Neural progenitor cell (in vitro differentiated cells): ENCODE measurements at regions not wholly inside any gene's neighbourhood (a gene's known extent, or its start where the extent isn't known, plus 50 kb on each side); places are given as distances from the start of the nearest gene placed in this dataset.

Source experiments
- DNase-seq: peaks from one replicate; pipeline ENCODE4 v3.0.0-alpha.2; 2016; ENCODE audit warnings: low spot score
- H2AFZ ChIP-seq: fragments of 200-600 bp; sonication (generic); replicated peaks from 2 replicates; pipeline ENCODE4 v1.6.1; 2016; ENCODE audit warnings: antibody characterized with exemption
- H3F3A ChIP-seq: fragments of 200-600 bp; sonication (generic); 2 replicates; pipeline ENCODE4 v1.6.1; 2016; ENCODE audit warnings: antibody characterized with exemption, low read depth
- H3K27ac ChIP-seq: fragments of 200-600 bp; sonication (generic); 2 replicates; pipeline ENCODE4 v1.5.1; 2016; ENCODE audit warnings: mild to moderate bottlenecking
- H3K27me3 ChIP-seq: fragments of 200-600 bp; sonication (generic); 2 replicates; pipeline ENCODE4 v1.6.1; 2016; ENCODE audit warnings: mild to moderate bottlenecking, moderate library complexity
- H3K36me3 ChIP-seq: fragments of 200-600 bp; sonication (generic); 2 replicates; pipeline ENCODE4 v1.5.1; 2016
- H3K4me1 ChIP-seq: fragments of 200-600 bp; sonication (generic); 2 replicates; pipeline ENCODE4 v1.6.1; 2016; ENCODE audit warnings: mixed run types
- H3K4me2 ChIP-seq: fragments of 200-600 bp; sonication (generic); 2 replicates; pipeline ENCODE4 v1.6.1; 2016
- H3K4me3 ChIP-seq: fragments of 200-600 bp; sonication (generic); 2 replicates; pipeline ENCODE4 v1.5.1; 2016
- H3K79me2 ChIP-seq: fragments of 200-600 bp; sonication (generic); 2 replicates; pipeline ENCODE4 v1.6.1; 2016; ENCODE audit warnings: low read depth
- H3K9ac ChIP-seq: fragments of 200-600 bp; sonication (generic); 2 replicates; pipeline ENCODE4 v1.6.1; 2016
- H3K9me3 ChIP-seq: fragments of 200-600 bp; sonication (generic); 2 replicates; pipeline ENCODE4 v1.5.1; 2016; ENCODE audit warnings: low read depth
- H4K20me1 ChIP-seq: fragments of 200-600 bp; sonication (generic); 2 replicates; pipeline ENCODE4 v1.6.1; 2016; ENCODE audit warnings: low read depth
- H3K27ac Mint-ChIP-seq: 3 replicates; pipeline ENCODE4 v1.8.0; 2021; ENCODE audit warnings: mixed read lengths
- H3K27me3 Mint-ChIP-seq: 2 replicates; pipeline ENCODE4 v1.8.0; 2022; ENCODE audit warnings: low read depth, mild to moderate bottlenecking, inconsistent platforms, moderate library complexity, mixed read lengths; ENCODE audit not compliant: insufficient read depth
- H3K36me3 Mint-ChIP-seq: 3 replicates; pipeline ENCODE4 v1.8.0; 2021; ENCODE audit warnings: mixed read lengths
- H3K4me1 Mint-ChIP-seq: 3 replicates; pipeline ENCODE4 v1.8.0; 2021; ENCODE audit warnings: mixed read lengths
- H3K4me3 Mint-ChIP-seq: 3 replicates; pipeline ENCODE4 v1.8.0; 2021; ENCODE audit warnings: mild to moderate bottlenecking, moderate library complexity, mixed read lengths
- H3K9me3 Mint-ChIP-seq: 3 replicates; pipeline ENCODE4 v1.8.0; 2020; ENCODE audit warnings: mixed read lengths
- EZH2 ChIP-seq: fragments of 200-600 bp; sonication (generic); IDR thresholded peaks from 2 replicates; pipeline ENCODE4 v1.6.1; 2017; ENCODE audit warnings: antibody characterized with exemption, mild to moderate bottlenecking, moderate library complexity
- EZH2phosphoT487 ChIP-seq: fragments of 200-600 bp; sonication (generic); IDR thresholded peaks from 2 replicates; pipeline ENCODE4 v1.6.1; 2017; ENCODE audit warnings: antibody characterized with exemption
- TF ChIP-seq, protein P1 (sequence below): fragments of 200-600 bp; sonication (generic); IDR thresholded peaks from 2 replicates; pipeline ENCODE4 v1.5.1; 2017; ENCODE audit warnings: antibody characterized with exemption, mild to moderate bottlenecking

DNA sequence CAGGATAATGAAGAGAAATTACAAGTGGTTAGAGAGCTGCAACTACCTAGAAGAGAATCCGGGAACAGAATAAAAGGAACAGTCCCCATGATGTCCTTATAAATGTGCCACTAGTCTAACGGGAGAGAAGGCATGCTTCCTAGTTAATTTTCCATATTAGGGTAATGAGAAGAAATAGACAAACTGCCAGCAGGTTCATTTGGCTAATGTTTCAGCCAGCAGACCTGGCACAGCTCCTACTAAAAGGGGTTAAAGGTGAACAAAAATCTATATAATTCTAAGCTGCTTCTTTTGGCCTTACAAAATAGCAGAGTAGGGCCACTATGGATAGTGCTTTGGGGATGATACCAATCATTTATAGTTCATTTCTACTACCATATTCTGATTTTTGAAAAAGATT lies 845.3 kb upstream of the GCFC2 start:
- no peaks in the 10 kb centered on the region for H3K9me3 Mint-ChIP-seq

DNA sequence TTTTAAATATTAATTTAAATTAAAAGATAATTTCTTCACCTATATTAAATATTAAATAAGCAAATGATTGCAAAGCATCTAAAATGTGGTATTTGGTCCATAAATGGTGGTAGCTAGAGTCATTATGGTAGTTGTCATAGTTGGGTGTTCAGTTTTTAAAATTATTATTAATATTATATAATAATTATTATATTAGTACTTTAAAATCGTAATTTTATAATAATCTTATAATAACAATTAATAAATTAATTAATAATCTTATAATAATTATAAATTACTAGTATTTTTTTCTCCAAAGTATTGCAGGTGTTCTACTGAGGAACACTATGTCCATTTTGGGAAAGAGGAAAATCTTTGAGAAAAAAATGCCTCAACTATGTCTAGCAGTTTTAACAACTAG lies 835.5 kb upstream of the GCFC2 start:
- H3F3A ChIP-seq = no peaks in the 10 kb centered on the region
- H4K20me1 ChIP-seq = no peaks in the 10 kb centered on the region
- H3K36me3 ChIP-seq = no peaks in the 10 kb centered on the region
- H3K4me3 ChIP-seq = no peak overlapping the region
- Mint-ChIP-seq H3K9me3 (no peaks in the 10 kb centered on the region), H3K27me3 (peaks cover 2% of the 10 kb centered on the region), H3K4me3 (no peak overlapping the region), H3K27ac (no peak overlapping the region), H3K36me3 (no peaks in the 10 kb centered on the region), H3K4me1 (no peaks in the 10 kb centered on the region)
- no peak overlapping the region for H3K27ac ChIP-seq
- no peaks in the 10 kb centered on the region for H3K9me3 ChIP-seq
- no peaks in the 10 kb centered on the region for H3K4me1 ChIP-seq
- no peaks in the 10 kb centered on the region for H3K79me2 ChIP-seq
- DNase-seq = no peak
- H3K4me2 ChIP-seq = no peak overlapping the region
- no peak overlapping the region for H2AFZ ChIP-seq
- TF ChIP-seq EZH2phosphoT487 (no peak), EZH2 (no peak)
- TF ChIP-seq, protein P1, sequence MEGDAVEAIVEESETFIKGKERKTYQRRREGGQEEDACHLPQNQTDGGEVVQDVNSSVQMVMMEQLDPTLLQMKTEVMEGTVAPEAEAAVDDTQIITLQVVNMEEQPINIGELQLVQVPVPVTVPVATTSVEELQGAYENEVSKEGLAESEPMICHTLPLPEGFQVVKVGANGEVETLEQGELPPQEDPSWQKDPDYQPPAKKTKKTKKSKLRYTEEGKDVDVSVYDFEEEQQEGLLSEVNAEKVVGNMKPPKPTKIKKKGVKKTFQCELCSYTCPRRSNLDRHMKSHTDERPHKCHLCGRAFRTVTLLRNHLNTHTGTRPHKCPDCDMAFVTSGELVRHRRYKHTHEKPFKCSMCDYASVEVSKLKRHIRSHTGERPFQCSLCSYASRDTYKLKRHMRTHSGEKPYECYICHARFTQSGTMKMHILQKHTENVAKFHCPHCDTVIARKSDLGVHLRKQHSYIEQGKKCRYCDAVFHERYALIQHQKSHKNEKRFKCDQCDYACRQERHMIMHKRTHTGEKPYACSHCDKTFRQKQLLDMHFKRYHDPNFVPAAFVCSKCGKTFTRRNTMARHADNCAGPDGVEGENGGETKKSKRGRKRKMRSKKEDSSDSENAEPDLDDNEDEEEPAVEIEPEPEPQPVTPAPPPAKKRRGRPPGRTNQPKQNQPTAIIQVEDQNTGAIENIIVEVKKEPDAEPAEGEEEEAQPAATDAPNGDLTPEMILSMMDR = no peak
- no peak overlapping the region for H3K9ac ChIP-seq
- no peaks in the 10 kb centered on the region for H3K27me3 ChIP-seq

More for the DNA sequence above, 845.3 kb upstream of the GCFC2 start:
- no peaks in the 10 kb centered on the region for H3F3A ChIP-seq
- no peak overlapping the region for H2AFZ ChIP-seq
- Mint-ChIP-seq H3K4me1 (no peaks in the 10 kb centered on the region), H3K27me3 (no peaks in the 10 kb centered on the region), H3K27ac (no peak overlapping the region), H3K4me3 (no peak overlapping the region), H3K36me3 (no peaks in the 10 kb centered on the region)
- no peak overlapping the region for H3K9ac ChIP-seq
- no peak for DNase-seq
- H3K4me2 ChIP-seq = no peak overlapping the region
- H3K36me3 ChIP-seq = no peaks in the 10 kb centered on the region
- no peak for TF ChIP-seq EZH2
- TF ChIP-seq EZH2phosphoT487 = no peak
- TF ChIP-seq, protein P1 = no peak
- H3K4me3 ChIP-seq = no peak overlapping the region
- no peaks in the 10 kb centered on the region for H4K20me1 ChIP-seq
- no peaks in the 10 kb centered on the region for H3K27me3 ChIP-seq
- no peaks in the 10 kb centered on the region for H3K79me2 ChIP-seq
- no peaks in the 10 kb centered on the region for H3K9me3 ChIP-seq
- no peak overlapping the region for H3K27ac ChIP-seq
- no peaks in the 10 kb centered on the region for H3K4me1 ChIP-seq

DNA sequence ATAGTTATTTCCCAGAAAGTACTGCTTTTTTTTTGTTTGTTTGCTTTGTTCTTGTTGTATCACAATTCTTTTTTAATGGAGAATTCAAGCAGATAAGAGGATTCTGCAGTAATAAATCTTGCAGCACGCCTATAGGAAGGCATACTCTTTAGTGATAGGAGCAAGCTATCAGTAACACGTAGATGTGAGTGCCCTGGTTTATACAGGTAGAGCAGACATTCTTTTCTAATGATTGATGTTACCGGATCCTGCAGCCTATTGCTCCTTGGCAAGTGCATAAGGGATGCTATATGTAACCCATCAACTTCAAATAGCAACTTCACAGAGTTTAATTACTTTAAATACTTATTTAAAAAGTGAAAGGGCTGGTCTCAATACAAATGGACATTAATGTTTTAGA lies 834.2 kb upstream of the GCFC2 start:
- Histone ChIP-seq H3F3A (no peaks in the 10 kb centered on the region), H3K4me3 (no peak overlapping the region), H3K4me2 (no peak overlapping the region), H3K9ac (no peak overlapping the region), H2AFZ (no peak overlapping the region), H3K36me3 (no peaks in the 10 kb centered on the region), H3K27ac (no peak overlapping the region), H3K79me2 (no peaks in the 10 kb centered on the region), H3K27me3 (no peaks in the 10 kb centered on the region), H3K4me1 (no peaks in the 10 kb centered on the region), H4K20me1 (no peaks in the 10 kb centered on the region), H3K9me3 (no peaks in the 10 kb centered on the region)
- no peak for DNase-seq
- TF ChIP-seq EZH2 (no peak), EZH2phosphoT487 (no peak)
- TF ChIP-seq, protein P1 = no peak
- H3K27ac Mint-ChIP-seq = no peak overlapping the region
- H3K27me3 Mint-ChIP-seq = peaks cover 2% of the 10 kb centered on the region
- no peaks in the 10 kb centered on the region for H3K9me3 Mint-ChIP-seq
- no peaks in the 10 kb centered on the region for H3K4me1 Mint-ChIP-seq
- H3K36me3 Mint-ChIP-seq = no peaks in the 10 kb centered on the region
- no peak overlapping the region for H3K4me3 Mint-ChIP-seq

DNA sequence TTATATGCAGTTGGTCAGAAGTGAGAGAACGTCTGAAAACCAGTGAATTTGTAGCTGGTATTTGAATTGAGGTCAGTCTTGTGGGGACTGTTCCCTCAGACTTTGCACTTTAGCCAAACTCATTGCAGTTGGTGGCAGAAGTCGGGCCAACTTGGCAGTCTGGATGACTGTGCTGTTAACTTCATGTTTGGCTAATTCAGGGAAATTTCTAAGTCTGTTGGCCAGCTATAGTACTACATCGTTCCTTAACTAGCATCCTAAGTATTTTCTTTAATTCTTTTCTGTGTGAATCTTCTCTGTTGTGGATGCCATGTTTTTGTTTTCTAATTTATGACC lies 806.8 kb upstream of the GCFC2 start:
- TF ChIP-seq EZH2 (no peak), EZH2phosphoT487 (no peak)
- TF ChIP-seq, protein P1 = no peak
- no peak overlapping the region for H3K4me3 Mint-ChIP-seq
- no peak overlapping the region for H3K4me3 ChIP-seq

More for the DNA sequence above, 806.8 kb upstream of the GCFC2 start:
- no peak overlapping the region for H3K4me2 ChIP-seq
- no peak overlapping the region for H3K9ac ChIP-seq
- H3F3A ChIP-seq = peaks cover 3% of the 10 kb centered on the region
- no peak overlapping the region for H2AFZ ChIP-seq
- H3K4me1 ChIP-seq = no peaks in the 10 kb centered on the region
- H4K20me1 ChIP-seq = no peaks in the 10 kb centered on the region
- H3K9me3 ChIP-seq = no peaks in the 10 kb centered on the region
- H3K36me3 ChIP-seq = no peaks in the 10 kb centered on the region
- H3K27me3 ChIP-seq = no peaks in the 10 kb centered on the region
- Mint-ChIP-seq H3K27me3 (no peaks in the 10 kb centered on the region), H3K27ac (no peak overlapping the region), H3K9me3 (peaks cover 3% of the 10 kb centered on the region), H3K36me3 (no peaks in the 10 kb centered on the region), H3K4me1 (no peaks in the 10 kb centered on the region)
- DNase-seq = no peak
- H3K79me2 ChIP-seq = no peaks in the 10 kb centered on the region
- no peak overlapping the region for H3K27ac ChIP-seq
